K562 (cell line): ENCODE measurements at regions not wholly inside any gene's neighbourhood (a gene's known extent, or its start where the extent isn't known, plus 50 kb on each side); places are given as distances from the start of the nearest gene placed in this dataset.

Experiments used
- ETS2 ChIP-seq: IDR thresholded peaks from 2 replicates; pipeline ENCODE4 v1.6.1; 2016; ENCODE audit warnings: borderline replicate concordance, missing genetic modification characterization, mild to moderate bottlenecking, moderate library complexity, missing compliant biosample characterization; ENCODE audit not compliant: poor library complexity, severe bottlenecking
- GTF2E2 ChIP-seq: fragments of 200-800 bp; sonication (Bioruptor generic); IDR thresholded peaks from 2 replicates; pipeline ENCODE4 v1.6.1; 2016; ENCODE audit warnings: missing genetic modification characterization, missing compliant biosample characterization
- POLR2A ChIP-seq: fragments of 450-650 bp; conservative IDR thresholded peaks from 2 replicates; pipeline ENCODE4 v1.6.1; 2016
- RAD21 ChIP-seq, 2 experiments: fragments of 250-450 bp in 1 of 2; fragments of 450-650 bp in 1 of 2; sonication (Bioruptor Pico) in 1 of 2; formaldehyde crosslinking in 1 of 2; IDR thresholded peaks in 1 of 2; conservative IDR thresholded peaks in 1 of 2; 2 replicates each; pipeline versions ENCODE4 v1.4.0 to v1.8.0; 2020 to 2022; ENCODE audit warnings: mild to moderate bottlenecking in 2 of 2, moderate library complexity in 1 of 2
- TF ChIP-seq, protein P1 (sequence below): fragments of 450-650 bp; formaldehyde crosslinking; IDR thresholded peaks from 2 replicates; pipeline ENCODE4 v1.4.0; 2020; ENCODE audit warnings: mild to moderate bottlenecking, mixed read lengths
- TF ChIP-seq, protein P2 (sequence below), 3 experiments: IDR thresholded peaks in 2 of 3; conservative IDR thresholded peaks in 1 of 3; 2 replicates each; pipeline ENCODE4 v1.5.1; 2011 to 2012; ENCODE audit warnings: low read length in 3 of 3, mild to moderate bottlenecking in 3 of 3, control low read depth in 2 of 3, improper control_type of control experiment in 1 of 3, inconsistent platforms in 1 of 3, low read depth in 1 of 3, mixed read lengths in 1 of 3, moderate library complexity in 1 of 3; ENCODE audit not compliant: insufficient read depth in 2 of 3

DNA sequence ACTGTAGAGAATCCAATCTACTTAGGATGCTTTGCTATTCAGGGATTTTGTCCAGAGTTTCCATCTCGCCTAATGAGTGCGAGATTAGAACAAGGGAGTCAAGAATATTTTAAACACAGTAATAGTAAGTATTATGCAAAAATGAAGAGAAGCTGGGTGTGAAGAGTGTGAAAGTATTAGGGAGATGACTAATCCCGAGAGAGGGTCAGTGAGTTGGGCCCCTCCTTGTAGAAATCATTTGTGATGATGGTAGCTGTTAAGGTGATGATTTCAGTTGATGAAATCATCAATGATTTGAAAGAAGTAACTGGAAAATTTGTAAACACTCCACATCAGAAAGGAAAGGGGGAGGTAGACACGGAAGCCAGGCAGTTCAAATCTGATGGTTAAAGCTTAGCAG, 478.9 kb upstream of the MGAT4C start:
- no peak for TF ChIP-seq ETS2
- TF ChIP-seq, protein P1, sequence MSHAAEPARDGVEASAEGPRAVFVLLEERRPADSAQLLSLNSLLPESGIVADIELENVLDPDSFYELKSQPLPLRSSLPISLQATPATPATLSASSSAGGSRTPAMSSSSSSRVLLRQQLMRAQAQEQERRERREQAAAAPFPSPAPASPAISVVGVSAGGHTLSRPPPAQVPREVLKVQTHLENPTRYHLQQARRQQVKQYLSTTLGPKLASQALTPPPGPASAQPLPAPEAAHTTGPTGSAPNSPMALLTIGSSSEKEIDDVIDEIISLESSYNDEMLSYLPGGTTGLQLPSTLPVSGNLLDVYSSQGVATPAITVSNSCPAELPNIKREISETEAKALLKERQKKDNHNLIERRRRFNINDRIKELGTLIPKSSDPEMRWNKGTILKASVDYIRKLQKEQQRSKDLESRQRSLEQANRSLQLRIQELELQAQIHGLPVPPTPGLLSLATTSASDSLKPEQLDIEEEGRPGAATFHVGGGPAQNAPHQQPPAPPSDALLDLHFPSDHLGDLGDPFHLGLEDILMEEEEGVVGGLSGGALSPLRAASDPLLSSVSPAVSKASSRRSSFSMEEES (CRISPR knock-in tag) = no peak
- TF ChIP-seq POLR2A = no peak
- TF ChIP-seq RAD21 (CRISPR knock-in tag; conservative IDR thresholded peaks at IDR 0.05 in 1 of 2, IDR thresholded peaks at IDR 0.05 in 1 of 2) = no peak
- TF ChIP-seq GTF2E2 = no peak
- TF ChIP-seq, protein P2, sequence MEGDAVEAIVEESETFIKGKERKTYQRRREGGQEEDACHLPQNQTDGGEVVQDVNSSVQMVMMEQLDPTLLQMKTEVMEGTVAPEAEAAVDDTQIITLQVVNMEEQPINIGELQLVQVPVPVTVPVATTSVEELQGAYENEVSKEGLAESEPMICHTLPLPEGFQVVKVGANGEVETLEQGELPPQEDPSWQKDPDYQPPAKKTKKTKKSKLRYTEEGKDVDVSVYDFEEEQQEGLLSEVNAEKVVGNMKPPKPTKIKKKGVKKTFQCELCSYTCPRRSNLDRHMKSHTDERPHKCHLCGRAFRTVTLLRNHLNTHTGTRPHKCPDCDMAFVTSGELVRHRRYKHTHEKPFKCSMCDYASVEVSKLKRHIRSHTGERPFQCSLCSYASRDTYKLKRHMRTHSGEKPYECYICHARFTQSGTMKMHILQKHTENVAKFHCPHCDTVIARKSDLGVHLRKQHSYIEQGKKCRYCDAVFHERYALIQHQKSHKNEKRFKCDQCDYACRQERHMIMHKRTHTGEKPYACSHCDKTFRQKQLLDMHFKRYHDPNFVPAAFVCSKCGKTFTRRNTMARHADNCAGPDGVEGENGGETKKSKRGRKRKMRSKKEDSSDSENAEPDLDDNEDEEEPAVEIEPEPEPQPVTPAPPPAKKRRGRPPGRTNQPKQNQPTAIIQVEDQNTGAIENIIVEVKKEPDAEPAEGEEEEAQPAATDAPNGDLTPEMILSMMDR (IDR thresholded peaks at IDR 0.05 in 2 of 3, conservative IDR thresholded peaks at IDR 0.05 in 1 of 3; ENCODE audit: insufficient read depth in 2 of 3, low read depth in 1 of 3, low read length in 3 of 3) = no peak
